Tibial artery (tissue), 4 donors: ENCODE measurements at regions not wholly inside any gene's neighbourhood (a gene's known extent, or its start where the extent isn't known, plus 50 kb on each side); places are given as distances from the start of the nearest gene placed in this dataset.
"Not testable (repeated sequence)": the region's sequence is repeated elsewhere in the genome, so short reads cannot be mapped to it uniquely, and the experiment has no call there.

Experiments
- DNase-seq, 2 donors: peaks; one replicate each; pipeline ENCODE4 v3.0.0-alpha.2; 2019
- H3K27ac ChIP-seq, 2 donors: fragments of 200-600 bp; sonication (generic) in 1 of 2; 1 replicate in 1 of 2; 2 replicates in 1 of 2; pipeline ENCODE4 v1.5.1; 2018 to 2019; ENCODE audit warnings: mild to moderate bottlenecking in 1 of 2
- H3K27me3 ChIP-seq, 2 donors: fragments of 200-600 bp; sonication (generic) in 1 of 2; one replicate each; pipeline versions ENCODE4 v1.5.1 to v1.6.0; 2016 to 2019
- H3K36me3 ChIP-seq, 3 donors: fragments of 200-600 bp; sonication (generic) in 2 of 3; one replicate each; pipeline ENCODE4 v1.5.1; 2016 to 2019; ENCODE audit warnings: mild to moderate bottlenecking in 2 of 3
- H3K4me1 ChIP-seq, 4 donors: fragments of 200-600 bp; sonication (generic) in 2 of 4; 1 replicate in 3 of 4; 2 replicates in 1 of 4; pipeline ENCODE4 v1.5.1; 2016 to 2019
- H3K4me3 ChIP-seq, 2 donors: fragments of 200-600 bp; sonication (generic) in 1 of 2; 1 replicate in 1 of 2; 2 replicates in 1 of 2; pipeline ENCODE4 v1.5.1; 2018 to 2019; ENCODE audit warnings: mild to moderate bottlenecking in 2 of 2
- H3K9me3 ChIP-seq, 3 donors: fragments of 200-600 bp; sonication (generic) in 1 of 3; one replicate each; pipeline ENCODE4 v1.5.1; 2016 to 2019
- intact Hi-C: fragments of 100-400 bp; cut with DNase I; formaldehyde crosslinking; loops from one replicate; pipeline ENCODE4 v1.15.0; 2023; ENCODE audit warnings: low total_unique reads
- TF ChIP-seq, protein P1 (sequence below), 2 experiments: fragments of 200-600 bp in 1 of 2; fragments of 450-650 bp in 1 of 2; IDR thresholded peaks; one replicate each; pipeline ENCODE4 v1.5.1; 2017 to 2019; ENCODE audit warnings: antibody characterized with exemption in 2 of 2, mild to moderate bottlenecking in 1 of 2, moderate library complexity in 1 of 2

DNA sequence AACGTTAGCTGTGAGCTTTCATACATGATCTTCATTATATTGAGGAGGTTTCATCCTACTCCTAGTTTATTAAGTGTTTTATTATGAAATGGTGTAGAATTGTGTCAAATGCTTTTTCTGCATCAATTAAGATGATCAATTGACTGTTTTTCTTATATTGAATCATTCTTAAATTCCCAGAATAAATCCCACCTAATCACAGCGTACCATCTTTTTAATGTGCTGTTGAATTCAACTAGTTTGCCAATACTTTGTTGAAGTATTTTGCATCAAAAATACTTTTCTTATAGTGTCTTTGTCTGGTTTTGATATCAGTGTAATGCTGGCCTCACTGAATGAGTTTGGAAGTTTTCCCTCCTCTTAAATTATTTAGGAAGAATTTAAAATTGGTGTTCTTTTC is 138.6 kb upstream of the SGCG start:
- no peaks in the 10 kb centered on the region for H3K9me3 ChIP-seq
- H3K27me3 ChIP-seq = no peaks in the 10 kb centered on the region
- intact Hi-C loops = no loop called here
- no peak overlapping the region for H3K4me3 ChIP-seq
- TF ChIP-seq, protein P1, sequence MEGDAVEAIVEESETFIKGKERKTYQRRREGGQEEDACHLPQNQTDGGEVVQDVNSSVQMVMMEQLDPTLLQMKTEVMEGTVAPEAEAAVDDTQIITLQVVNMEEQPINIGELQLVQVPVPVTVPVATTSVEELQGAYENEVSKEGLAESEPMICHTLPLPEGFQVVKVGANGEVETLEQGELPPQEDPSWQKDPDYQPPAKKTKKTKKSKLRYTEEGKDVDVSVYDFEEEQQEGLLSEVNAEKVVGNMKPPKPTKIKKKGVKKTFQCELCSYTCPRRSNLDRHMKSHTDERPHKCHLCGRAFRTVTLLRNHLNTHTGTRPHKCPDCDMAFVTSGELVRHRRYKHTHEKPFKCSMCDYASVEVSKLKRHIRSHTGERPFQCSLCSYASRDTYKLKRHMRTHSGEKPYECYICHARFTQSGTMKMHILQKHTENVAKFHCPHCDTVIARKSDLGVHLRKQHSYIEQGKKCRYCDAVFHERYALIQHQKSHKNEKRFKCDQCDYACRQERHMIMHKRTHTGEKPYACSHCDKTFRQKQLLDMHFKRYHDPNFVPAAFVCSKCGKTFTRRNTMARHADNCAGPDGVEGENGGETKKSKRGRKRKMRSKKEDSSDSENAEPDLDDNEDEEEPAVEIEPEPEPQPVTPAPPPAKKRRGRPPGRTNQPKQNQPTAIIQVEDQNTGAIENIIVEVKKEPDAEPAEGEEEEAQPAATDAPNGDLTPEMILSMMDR (IDR thresholded peaks at IDR 0.05) = no peak
- no peak overlapping the region for H3K27ac ChIP-seq
- no peaks in the 10 kb centered on the region for H3K36me3 ChIP-seq
- no peak for DNase-seq
- H3K4me1 ChIP-seq = no peaks in the 10 kb centered on the region

DNA sequence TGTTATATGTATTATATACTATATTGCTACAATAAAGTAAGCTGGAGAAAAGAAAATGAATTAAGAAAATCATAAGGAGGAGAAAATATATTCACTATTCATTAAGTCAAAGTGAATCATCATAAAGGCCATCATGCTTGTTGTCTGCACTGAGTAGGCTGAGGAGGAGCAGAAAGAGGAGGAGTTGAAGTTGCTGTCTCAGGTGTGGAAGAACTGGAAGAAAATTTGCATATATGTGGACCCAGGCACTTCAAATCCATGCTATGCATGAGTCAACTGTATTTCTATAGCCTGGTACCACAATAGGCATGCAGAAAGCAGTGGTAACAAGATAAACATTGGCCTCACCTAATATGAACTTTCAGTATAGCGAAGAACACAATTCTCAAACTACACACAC is 135.9 kb upstream of the SGCG start:
- Histone ChIP-seq H3K4me1 (no peaks in the 10 kb centered on the region), H3K36me3 (no peaks in the 10 kb centered on the region), H3K27me3 (no peaks in the 10 kb centered on the region), H3K4me3 (no peak overlapping the region), H3K9me3 (no peaks in the 10 kb centered on the region), H3K27ac (no peak overlapping the region)
- no peak for DNase-seq
- intact Hi-C loops = no loop called here
- TF ChIP-seq, protein P1 (IDR thresholded peaks at IDR 0.05) = no peak

GRCh38 chr13:23050126-23050525 is 130.7 kb upstream of the SGCG start:
- no peak for DNase-seq
- no peak overlapping the region for H3K27ac ChIP-seq
- no peaks in the 10 kb centered on the region for H3K36me3 ChIP-seq
- H3K27me3 ChIP-seq = no peaks in the 10 kb centered on the region
- intact Hi-C loops = no loop called here
- H3K9me3 ChIP-seq = no peaks in the 10 kb centered on the region
- no peaks in the 10 kb centered on the region for H3K4me1 ChIP-seq
- TF ChIP-seq, protein P1 (IDR thresholded peaks at IDR 0.05) = no peak
- no peak overlapping the region for H3K4me3 ChIP-seq

DNA sequence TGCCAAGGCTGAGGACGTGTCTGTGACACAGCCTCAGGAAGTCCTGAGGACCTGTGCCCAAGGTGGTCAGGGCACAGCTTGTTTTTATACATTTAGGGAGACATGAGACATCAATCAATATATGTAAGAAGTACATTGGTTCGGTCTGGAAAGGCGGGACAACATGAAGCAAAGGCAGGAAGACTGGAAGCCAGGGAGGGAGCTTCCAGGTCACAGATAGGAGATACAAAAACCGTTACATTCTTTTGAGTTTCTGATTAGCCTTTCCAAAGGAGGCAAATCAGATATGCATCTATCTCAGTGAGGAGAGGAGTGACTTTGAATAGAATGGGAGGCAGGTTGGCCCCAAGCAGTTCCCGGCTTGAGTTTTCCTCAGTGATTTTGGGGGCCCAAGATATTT is 127.1 kb upstream of the SGCG start:
- H3K9me3 ChIP-seq, H3K27ac ChIP-seq, DNase-seq, H3K4me3 ChIP-seq, H3K27me3 ChIP-seq, intact Hi-C loops, H3K4me1 ChIP-seq, H3K36me3 ChIP-seq: not testable (repeated sequence)

DNA sequence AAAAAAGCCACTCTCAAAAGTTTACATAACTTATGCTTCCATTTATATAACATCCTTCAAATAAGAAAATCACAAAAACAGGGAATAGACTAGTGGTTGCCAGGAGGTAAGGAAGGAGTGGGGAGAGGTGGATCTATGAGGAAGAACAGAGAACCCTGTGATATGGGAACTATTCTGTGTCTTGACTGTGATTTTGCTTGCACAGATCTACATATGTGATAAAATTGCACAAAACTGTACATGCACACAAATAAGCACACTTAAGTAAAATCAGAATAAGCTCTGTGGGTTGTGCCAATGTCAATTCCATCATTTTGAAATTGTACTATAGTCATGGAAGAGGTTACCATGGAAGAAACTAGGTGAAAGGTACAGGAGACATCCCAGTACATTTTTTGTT is 121.6 kb upstream of the SGCG start:
- intact Hi-C loops = no loop called here
- Histone ChIP-seq H3K9me3 (no peaks in the 10 kb centered on the region), H3K27ac (no peak overlapping the region), H3K27me3 (no peaks in the 10 kb centered on the region), H3K4me1 (no peaks in the 10 kb centered on the region), H3K36me3 (no peaks in the 10 kb centered on the region), H3K4me3 (no peak overlapping the region)
- TF ChIP-seq, protein P1 (IDR thresholded peaks at IDR 0.05) = no peak
- no peak for DNase-seq

DNA sequence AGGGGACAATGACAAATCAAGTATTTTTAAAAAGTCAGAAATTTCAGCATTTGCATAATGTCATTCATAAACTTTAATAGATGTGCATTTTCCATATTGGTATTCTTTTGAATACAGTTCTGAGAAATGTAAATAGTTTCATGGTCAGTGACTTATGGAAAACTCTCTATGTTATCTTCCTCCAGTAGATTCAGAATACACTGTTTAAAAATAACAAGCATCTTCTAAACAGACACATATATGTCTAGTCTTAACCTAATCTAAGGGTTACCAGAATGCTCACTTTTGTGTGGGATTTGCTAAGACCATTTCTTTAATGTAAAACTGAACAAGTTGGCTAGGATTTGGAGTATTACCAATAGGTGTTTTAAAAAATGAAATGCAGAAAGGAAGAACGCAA is 119.8 kb upstream of the SGCG start:
- no peak for DNase-seq
- Histone ChIP-seq H3K4me3 (no peak overlapping the region), H3K27me3 (no peaks in the 10 kb centered on the region)

More for the DNA sequence above, 119.8 kb upstream of the SGCG start:
- TF ChIP-seq, protein P1 (IDR thresholded peaks at IDR 0.05) = no peak
- no peaks in the 10 kb centered on the region for H3K4me1 ChIP-seq
- H3K27ac ChIP-seq = no peak overlapping the region
- no peaks in the 10 kb centered on the region for H3K9me3 ChIP-seq
- intact Hi-C loops = no loop called here
- H3K36me3 ChIP-seq = no peaks in the 10 kb centered on the region
